Keratinocyte (primary cell): ENCODE measurements at regions not wholly inside any gene's neighbourhood (a gene's known extent, or its start where the extent isn't known, plus 50 kb on each side); places are given as distances from the start of the nearest gene placed in this dataset.

Source experiments
- DNase-seq: peaks from one replicate; pipeline ENCODE4 v3.0.0-alpha.2; 2011; ENCODE audit warnings: low read depth, missing footprints, low spot score
- FAIRE-seq: peaks from 2 replicates; lab custom pipeline; 2011; peaks lifted over from hg19 to GRCh38; lab: Jason Lieb, UNC
- H2AFZ ChIP-seq: 2 replicates; pipeline ENCODE4 v1.6.0; 2012; ENCODE audit warnings: low read length, control low read depth, inconsistent platforms; ENCODE audit not compliant: control insufficient read depth
- H3K27ac ChIP-seq: 2 replicates; pipeline ENCODE4 v1.5.1; 2011; ENCODE audit warnings: low read length; ENCODE audit not compliant: control insufficient read depth, insufficient read depth
- H3K27me3 ChIP-seq: 3 replicates; pipeline ENCODE4 v1.6.0; 2011; ENCODE audit warnings: low read length; ENCODE audit not compliant: control insufficient read depth, insufficient read depth; ENCODE audit errors: extremely low read depth
- H3K36me3 ChIP-seq, 2 experiments: 2 replicates in 1 of 2; 3 replicates in 1 of 2; pipeline ENCODE4 v1.5.1; 2011; ENCODE audit warnings: low read length in 2 of 2, mild to moderate bottlenecking in 1 of 2; ENCODE audit not compliant: control insufficient read depth in 2 of 2, insufficient read depth in 2 of 2; ENCODE audit errors: extremely low read depth in 1 of 2
- H3K4me1 ChIP-seq: 3 replicates; pipeline ENCODE4 v1.5.1; 2011; ENCODE audit warnings: low read length; ENCODE audit not compliant: control insufficient read depth, insufficient read depth; ENCODE audit errors: extremely low read depth
- H3K4me2 ChIP-seq: 3 replicates; pipeline ENCODE4 v1.6.0; 2011; ENCODE audit warnings: low read depth, low read length; ENCODE audit not compliant: control insufficient read depth, insufficient read depth; ENCODE audit errors: extremely low read depth
- H3K4me3 ChIP-seq, 3 experiments: fragments of 200-600 bp in 1 of 3; sonication (generic) in 1 of 3; 2 replicates in 2 of 3; 3 replicates in 1 of 3; pipeline ENCODE4 v1.5.1; 2011 to 2016; ENCODE audit warnings: low read length in 3 of 3, mild to moderate bottlenecking in 3 of 3, control low read depth in 2 of 3, inconsistent platforms in 1 of 3, low read depth in 1 of 3, mixed read lengths in 1 of 3, mixed run types in 1 of 3, moderate library complexity in 1 of 3; ENCODE audit not compliant: control insufficient read depth in 2 of 3, insufficient read depth in 2 of 3; ENCODE audit errors: extremely low read depth in 1 of 3
- H3K79me2 ChIP-seq: 2 replicates; pipeline ENCODE4 v1.6.0; 2012; ENCODE audit warnings: low read length; ENCODE audit not compliant: control insufficient read depth, insufficient read depth
- H3K9ac ChIP-seq: 3 replicates; pipeline ENCODE4 v1.6.0; 2011; ENCODE audit warnings: low read length; ENCODE audit not compliant: control insufficient read depth, insufficient read depth; ENCODE audit errors: extremely low read depth
- H3K9me1 ChIP-seq: 3 replicates; pipeline ENCODE4 v1.6.0; 2011; ENCODE audit warnings: low read length; ENCODE audit not compliant: control insufficient read depth, insufficient read depth; ENCODE audit errors: extremely low read depth
- H3K9me3 ChIP-seq: 2 replicates; pipeline ENCODE4 v1.5.1; 2012; ENCODE audit warnings: low read depth, low read length; ENCODE audit not compliant: control insufficient read depth
- H4K20me1 ChIP-seq: 3 replicates; pipeline ENCODE4 v1.6.0; 2011; ENCODE audit warnings: low read length; ENCODE audit not compliant: control insufficient read depth, insufficient read depth; ENCODE audit errors: extremely low read depth
- CTCF ChIP-seq, 3 experiments: IDR thresholded peaks in 1 of 3; conservative IDR thresholded peaks in 1 of 3; optimal IDR thresholded peaks in 1 of 3; 2 replicates in 2 of 3; 3 replicates in 1 of 3; pipeline versions ENCODE3 to v1.5.1; 2011; ENCODE audit warnings: low read length in 3 of 3, mild to moderate bottlenecking in 3 of 3, moderate library complexity in 2 of 3, control low read depth in 1 of 3, inconsistent platforms in 1 of 3; ENCODE audit not compliant: insufficient read depth in 2 of 3; ENCODE audit errors: extremely low read depth in 1 of 3
- EZH2 ChIP-seq: IDR thresholded peaks from one replicate; pipeline ENCODE4 v1.6.1; 2012; ENCODE audit warnings: inconsistent platforms, mild to moderate bottlenecking, low read length, moderate library complexity
- dilution Hi-C: fragments of 300-500 bp; cut with MboI; formaldehyde crosslinking; loops from one replicate; pipeline ENCODE4 v1.7.0; 2020; ENCODE audit warnings: low sequenced_read_pairs; ENCODE audit not compliant: extremely low pct_ligation_motif_present

DNA sequence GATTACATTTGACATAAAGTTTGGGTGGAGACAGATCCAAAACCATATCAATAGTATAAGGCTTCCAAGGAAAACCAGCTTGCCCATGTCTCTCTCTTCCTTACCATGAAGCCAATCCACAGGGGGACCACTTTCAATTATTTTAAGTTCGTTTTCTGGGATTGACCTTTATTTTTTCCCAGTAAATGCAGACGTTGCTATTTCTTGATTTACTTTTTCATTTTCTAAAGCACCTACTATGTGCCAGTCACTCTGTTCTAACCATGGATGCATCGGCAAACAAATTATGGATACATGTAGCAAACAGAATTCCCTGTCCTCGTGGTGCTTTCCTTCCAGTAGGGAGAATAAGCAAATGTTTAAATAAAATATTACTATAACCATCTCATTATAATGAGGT, 65.8 kb upstream of the KCNA1 start:
- no peaks in the 10 kb centered on the region for H3K9me1 ChIP-seq
- H3K9me3 ChIP-seq = no peaks in the 10 kb centered on the region
- H4K20me1 ChIP-seq = no peaks in the 10 kb centered on the region
- H3K36me3 ChIP-seq = no peaks in the 10 kb centered on the region
- DNase-seq (no peak), FAIRE-seq (no peak)
- no peaks in the 10 kb centered on the region for H3K27me3 ChIP-seq
- H3K4me2 ChIP-seq = no peak overlapping the region
- no peak overlapping the region for H3K27ac ChIP-seq
- TF ChIP-seq EZH2 (no peak), CTCF (optimal IDR thresholded peaks at IDR 0.05 in 1 of 3, IDR thresholded peaks at IDR 0.05 in 1 of 3, conservative IDR thresholded peaks at IDR 0.05 in 1 of 3; ENCODE audit: extremely low read depth in 1 of 3, insufficient read depth in 2 of 3, low read length in 3 of 3) (no peak)
- H3K4me1 ChIP-seq = no peaks in the 10 kb centered on the region
- H3K9ac ChIP-seq = no peak overlapping the region
- no peak overlapping the region for H3K4me3 ChIP-seq
- no peaks in the 10 kb centered on the region for H3K79me2 ChIP-seq
- no peak overlapping the region for H2AFZ ChIP-seq
- dilution Hi-C loops = no loop called here

DNA sequence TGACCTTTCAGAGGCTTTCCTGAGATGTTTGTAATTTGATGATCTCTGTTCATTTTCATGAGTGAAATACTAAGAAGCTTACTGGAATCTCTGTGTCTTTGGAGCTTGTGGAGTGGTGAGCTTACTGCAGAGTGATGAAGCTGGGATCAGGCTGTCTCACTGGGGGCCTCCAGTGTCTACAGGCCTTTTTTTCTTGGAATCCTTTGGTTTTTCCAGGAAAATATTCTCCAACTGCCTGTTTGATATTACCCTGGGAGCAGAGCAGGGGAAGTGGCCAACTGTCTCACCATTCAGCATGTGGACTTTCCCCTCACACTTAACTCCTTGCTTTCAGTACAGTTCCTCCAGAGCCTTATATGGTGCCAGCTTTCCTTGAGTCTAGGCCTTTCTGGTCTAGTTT, 62.0 kb upstream of the KCNA1 start:
- Histone ChIP-seq H3K4me1 (no peaks in the 10 kb centered on the region), H3K4me2 (no peak overlapping the region), H3K27me3 (peaks cover 2% of the 10 kb centered on the region), H3K27ac (no peak overlapping the region), H4K20me1 (no peaks in the 10 kb centered on the region), H3K36me3 (no peaks in the 10 kb centered on the region), H3K9me3 (no peaks in the 10 kb centered on the region), H3K79me2 (no peaks in the 10 kb centered on the region), H3K9me1 (no peaks in the 10 kb centered on the region), H3K4me3 (no peak overlapping the region), H2AFZ (no peak overlapping the region), H3K9ac (no peak overlapping the region)
- no peak for TF ChIP-seq CTCF (optimal IDR thresholded peaks at IDR 0.05 in 1 of 3, IDR thresholded peaks at IDR 0.05 in 1 of 3, conservative IDR thresholded peaks at IDR 0.05 in 1 of 3; ENCODE audit: extremely low read depth in 1 of 3, insufficient read depth in 2 of 3, low read length in 3 of 3)
- TF ChIP-seq EZH2 = no peak
- FAIRE-seq (no peak), DNase-seq (no peak)
- dilution Hi-C loops = no loop called here
